ENCODE measurements at regions not wholly inside any gene's neighbourhood (a gene's known extent, or its start where the extent isn't known, plus 50 kb on each side); places are given as distances from the start of the nearest gene placed in this dataset.

DNA sequence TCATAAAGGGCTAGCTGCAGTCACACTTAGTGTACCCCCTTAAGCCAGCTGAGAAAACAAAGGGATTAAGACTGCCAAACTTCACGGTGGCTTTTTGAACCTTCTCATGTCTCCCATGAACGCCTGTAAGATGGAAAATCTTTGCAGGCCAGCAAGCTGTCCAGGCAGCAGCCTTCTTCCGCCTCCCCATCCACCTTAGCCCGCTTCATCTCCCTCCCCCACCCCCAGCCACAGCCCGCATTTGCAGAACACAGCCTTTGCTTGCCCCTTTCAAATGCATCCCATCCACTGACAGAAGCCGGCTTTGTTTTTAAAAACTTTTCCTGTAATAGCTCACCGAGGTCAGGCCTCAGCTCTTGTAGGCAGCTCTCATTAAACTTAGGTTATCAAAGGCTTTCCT is 113.8 kb upstream of the FAM9B start:
- FAIRE-seq, result no peak
- no peak for DNase-seq (ENCODE audit: low spot score)

DNA sequence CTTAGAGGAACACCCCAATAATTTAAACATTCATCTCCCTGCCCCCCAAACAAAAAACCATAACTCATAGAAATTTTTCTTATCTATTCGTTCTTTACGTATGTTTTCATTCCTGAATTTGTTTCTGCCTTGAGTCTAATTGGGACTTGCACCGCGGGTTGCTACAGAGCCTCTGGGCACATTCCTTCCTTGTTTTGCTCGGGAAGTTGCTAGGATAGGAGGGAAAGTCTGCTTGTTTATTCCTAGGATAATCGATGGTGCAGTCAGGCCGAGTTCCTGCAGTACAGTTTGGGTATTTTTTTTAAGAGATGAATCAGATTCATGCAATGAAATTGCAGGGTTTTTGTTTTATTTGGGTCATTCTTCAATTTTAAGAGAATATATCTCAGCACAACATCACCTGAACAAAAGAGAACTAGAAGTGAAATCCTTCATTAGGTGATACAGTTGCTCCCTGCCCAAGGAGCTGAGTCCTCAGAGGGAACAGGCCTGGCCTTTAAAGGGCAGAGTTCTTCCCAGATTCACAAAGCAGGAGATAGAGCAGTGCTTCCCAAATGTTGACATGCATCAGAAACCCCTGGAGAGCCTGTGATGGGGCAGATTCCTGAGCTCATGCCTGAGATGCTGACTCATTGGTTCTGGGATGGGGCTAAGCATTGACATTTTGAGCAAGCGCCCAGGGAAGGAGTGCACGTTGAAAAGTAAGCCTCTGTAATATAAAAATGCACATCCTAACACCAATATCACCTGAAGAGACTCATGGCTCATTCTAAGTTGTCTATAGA is 114.9 kb upstream of the FAM9B start:
- DNase-seq (ENCODE audit: low spot score) (peak; percentile 28), FAIRE-seq (no peak)

GRCh38 chrX:9149501-9150245 is 115.7 kb upstream of the FAM9B start:
- FAIRE-seq (no peak), DNase-seq (ENCODE audit: low spot score) (no peak)

- no peak for DNase-seq (ENCODE audit: low spot score)
- no peak for FAIRE-seq
These were observed 117.9 kb upstream of the FAM9B start for GRCh38 chrX:9151772-9152307.

DNA sequence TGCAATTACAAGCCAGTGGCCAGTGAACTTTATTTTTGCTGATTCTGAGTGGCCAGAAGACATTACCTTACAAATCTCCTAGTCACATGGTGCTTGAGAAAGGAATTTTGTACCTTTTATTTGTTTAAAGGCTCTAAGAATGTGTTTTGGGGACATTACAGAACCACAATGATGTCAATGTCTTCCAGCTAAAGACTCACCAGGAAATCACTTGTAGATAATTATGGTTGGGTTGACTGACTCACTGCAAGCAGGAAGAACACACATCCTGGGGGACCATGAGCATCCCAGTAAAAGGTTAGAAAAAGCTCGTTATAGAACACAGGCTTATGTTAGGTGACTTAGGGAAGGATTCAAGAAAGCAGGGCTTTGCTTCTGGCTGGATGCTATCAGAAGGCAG is 119.4 kb upstream of the FAM9B start:
- FAIRE-seq, result no peak
- no peak for DNase-seq (ENCODE audit: low spot score)

- FAIRE-seq, result no peak
- no peak for DNase-seq (ENCODE audit: low spot score)
These were observed 124.7 kb upstream of the FAM9B start for GRCh38 chrX:9158611-9159010.

GRCh38 chrX:9160698-9161329 is 126.9 kb upstream of the FAM9B start:
- DNase-seq (ENCODE audit: low spot score), result no peak
- FAIRE-seq, result no peak

DNA sequence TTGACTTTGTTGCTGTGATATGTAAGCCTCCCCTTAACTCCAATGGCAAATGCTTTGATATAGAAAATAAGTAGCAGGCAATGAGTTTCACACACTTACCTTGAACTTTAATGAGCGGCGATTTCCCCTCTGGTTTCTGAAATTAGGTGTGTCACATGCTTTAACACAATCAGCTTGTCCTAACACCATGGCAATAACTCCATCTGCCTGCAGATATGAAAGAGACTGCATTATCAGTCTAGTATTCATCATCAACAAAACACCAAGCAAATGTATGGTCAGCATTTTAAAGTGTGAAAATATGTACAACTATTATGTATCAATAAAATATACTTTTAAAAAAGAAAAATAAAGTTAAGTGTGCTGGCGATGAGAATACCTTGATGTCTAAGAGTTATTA is 128.8 kb upstream of the FAM9B start:
- FAIRE-seq, result no peak
- DNase-seq (ENCODE audit: low spot score), result no peak

DNA sequence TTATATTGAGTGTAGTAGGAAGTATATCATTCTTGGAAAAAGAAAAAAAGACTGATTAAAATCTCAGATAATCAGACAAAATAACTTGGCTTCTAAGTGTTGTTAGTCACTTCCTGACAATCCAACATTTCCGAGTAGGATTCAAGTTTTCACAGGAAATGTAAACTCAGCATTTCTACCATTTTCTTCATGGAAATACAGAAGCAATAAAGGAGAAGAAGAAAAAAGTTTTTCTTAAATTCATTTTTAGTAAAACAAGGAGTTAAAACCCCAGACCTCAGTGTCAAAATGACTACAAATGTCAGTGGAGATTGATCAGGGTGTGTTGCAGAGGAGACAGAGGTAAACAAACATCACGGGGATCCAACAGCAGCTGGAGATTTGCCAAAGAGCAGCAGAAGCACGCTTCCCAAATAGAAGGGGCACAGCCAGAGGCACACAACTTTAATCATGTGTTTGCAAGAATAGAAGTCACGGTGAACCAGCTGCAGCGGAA is 129.3 kb upstream of the FAM9B start:
- DNase-seq (ENCODE audit: low spot score) (no peak), FAIRE-seq (no peak)

DNA sequence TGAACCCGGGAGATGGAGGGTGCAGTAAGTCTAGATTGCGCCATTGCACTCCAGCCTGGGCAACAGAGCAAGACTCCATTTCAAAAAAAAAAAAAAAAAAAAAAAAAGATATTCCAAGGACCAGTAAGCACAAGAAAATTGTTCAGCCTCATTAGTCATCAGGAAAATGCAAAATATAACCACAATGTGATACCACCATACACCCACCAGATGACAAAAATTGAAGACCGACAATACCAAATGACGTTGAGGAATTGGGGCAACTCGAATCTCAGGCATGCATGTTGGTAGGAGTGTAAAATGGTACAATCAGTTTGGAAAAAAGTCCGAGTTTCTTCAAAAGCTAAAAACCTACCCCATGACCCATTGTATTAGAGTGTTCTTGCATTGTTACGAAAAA is 130.2 kb upstream of the FAM9B start:
- DNase-seq (ENCODE audit: low spot score), result no peak
- FAIRE-seq, result no peak

DNA sequence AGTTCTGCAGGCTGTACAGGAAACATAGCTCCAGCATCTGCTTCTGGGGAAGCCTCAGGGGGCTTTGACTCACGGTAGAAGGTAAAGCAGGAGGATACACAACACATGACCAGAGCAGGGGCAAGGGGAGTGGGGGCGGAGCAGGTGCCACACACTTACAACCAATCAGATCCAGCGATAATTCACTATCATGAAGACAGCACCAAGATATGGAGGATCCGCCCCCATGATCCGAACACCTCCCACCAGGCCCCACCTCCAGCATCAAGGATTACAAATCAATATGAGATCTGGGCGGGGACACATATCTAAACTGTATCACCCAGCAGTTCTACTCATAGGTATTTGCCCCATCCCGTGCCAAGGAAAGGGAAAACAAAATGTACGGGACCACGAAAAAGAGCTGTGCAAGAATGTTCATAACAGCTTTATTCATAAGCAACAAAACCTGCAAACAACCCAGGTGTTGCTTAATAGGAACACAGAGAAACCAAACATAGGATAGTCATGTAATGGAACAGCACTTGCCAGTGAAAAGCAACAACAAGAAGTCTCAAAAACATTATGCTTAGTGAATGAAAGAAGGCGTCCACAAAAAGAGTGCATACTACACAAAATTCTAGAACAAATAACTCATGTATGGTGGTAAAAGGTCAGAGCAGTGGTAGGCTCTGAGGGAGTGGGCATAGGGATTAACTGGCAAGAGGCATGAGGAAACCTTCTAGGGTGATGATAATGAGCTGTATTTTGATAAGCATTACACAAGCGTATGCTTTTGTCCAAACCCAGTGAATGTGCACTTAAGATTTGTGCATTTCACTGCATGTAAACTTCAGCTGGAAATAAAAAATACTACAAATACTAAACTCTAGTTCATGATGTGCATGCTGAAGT is 130.9 kb upstream of the FAM9B start:
- FAIRE-seq, result no peak

DNA sequence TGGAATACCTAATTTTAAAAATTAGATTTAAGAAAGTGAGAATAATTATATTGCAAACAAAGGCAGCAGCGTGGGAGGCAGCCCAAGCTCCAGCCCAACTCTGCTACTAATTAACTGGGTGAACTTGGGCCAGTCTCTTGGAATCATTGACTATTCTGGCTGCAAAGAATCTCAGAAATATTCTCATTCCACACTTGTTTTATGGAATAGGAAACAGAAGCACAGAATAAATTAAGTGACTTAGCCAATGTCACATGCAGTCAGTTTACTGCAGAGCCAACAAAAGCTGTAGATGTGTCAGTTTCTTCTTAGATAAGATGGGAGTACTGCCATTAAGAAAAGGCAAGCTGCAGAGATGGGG is 132.6 kb upstream of the FAM9B start:
- FAIRE-seq (no peak), DNase-seq (ENCODE audit: low spot score) (no peak)

More for the DNA sequence above, 130.9 kb upstream of the FAM9B start:
- DNase-seq (ENCODE audit: low spot score), result no peak

GRCh38 chrX:9171841-9172463 is 138.0 kb upstream of the FAM9B start:
- DNase-seq (ENCODE audit: low spot score) (no peak), FAIRE-seq (no peak)

DNA sequence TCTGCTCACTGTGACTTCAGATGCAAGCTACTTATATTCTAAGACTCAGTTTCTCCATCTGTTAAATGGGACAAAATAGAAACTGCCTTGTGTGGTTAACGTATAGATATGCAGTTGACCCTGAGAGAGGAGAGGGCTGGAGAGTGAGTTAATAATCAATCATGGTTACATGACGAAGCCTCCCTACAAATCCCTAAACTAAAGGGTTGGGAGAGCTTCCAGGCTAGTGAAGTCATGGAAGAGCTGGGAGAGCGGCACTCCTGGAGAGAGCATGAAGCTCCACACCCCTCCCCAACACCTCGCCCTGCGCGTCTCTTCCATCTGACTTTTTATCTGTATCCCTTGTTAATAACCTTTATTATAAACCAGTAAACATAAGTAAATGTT is 138.5 kb upstream of the FAM9B start:
- DNase-seq (ENCODE audit: low spot score) (no peak), FAIRE-seq (no peak)

GRCh38 chrX:9180623-9181022 is 146.7 kb upstream of the FAM9B start:
- FAIRE-seq, result no peak
- DNase-seq (ENCODE audit: low spot score), result no peak

DNA sequence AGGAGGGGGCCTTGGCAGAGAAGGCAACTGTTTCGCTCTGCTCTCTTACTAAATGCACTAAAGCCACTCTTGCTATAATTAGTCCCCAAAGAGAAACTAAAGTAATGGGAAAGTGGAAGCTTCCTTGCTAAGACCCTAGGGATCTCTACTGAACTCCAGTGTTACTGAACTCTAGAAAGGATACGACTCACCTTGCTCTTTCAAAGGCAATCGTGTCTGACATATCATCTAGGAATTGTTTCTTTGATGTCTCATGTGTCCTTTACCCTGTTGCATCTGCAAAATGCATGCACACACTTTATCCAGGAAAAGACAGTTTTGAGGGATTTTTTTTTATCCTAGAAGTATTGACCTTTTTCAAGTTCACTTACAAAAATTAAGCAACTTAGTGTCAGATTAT is 148.1 kb upstream of the FAM9B start:
- DNase-seq (ENCODE audit: low spot score), result no peak
- no peak for FAIRE-seq

GRCh38 chrX:9183481-9183880 is 149.6 kb upstream of the FAM9B start:
- DNase-seq (ENCODE audit: low spot score) (no peak), FAIRE-seq (no peak)

DNA sequence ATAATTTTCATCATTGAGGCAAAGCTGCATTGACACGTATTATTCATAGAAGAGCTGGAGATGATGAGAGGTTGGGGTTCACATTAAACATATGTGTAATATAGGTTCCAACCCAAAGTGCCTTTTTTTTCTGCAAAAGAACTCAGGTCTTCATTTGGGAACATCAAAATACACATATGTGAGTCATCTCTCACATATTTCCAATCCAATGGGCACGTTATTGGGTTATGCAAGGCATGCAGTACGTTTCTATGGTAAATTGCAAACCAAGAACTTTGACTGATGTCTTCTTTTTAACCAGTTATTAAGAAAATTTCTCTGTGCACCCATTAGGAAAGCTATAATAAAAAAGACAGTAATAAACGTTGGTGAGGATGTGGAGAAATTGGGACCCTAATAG is 150.3 kb upstream of the FAM9B start:
- FAIRE-seq (no peak), DNase-seq (ENCODE audit: low spot score) (no peak)

DNA sequence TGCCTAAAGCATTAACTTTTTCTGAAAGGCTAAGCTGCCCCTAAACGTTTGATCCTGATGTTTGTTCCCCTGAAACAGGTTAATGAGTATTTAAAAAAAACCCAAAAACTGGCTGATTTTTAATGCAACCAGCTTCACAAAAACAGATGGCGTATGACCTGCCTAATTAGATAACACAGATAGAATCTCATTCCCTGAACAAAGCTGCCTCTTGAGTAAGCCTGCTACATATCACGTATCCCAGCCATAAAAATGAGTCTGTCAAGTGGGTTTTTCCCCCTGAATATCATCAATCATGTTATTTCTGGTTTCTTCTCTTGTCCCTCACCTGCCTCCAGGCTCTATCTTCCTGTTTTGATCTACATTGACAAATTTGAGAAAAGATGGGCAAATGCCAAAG is 154.2 kb upstream of the FAM9B start:
- no peak for DNase-seq (ENCODE audit: low spot score)
- no peak for FAIRE-seq

GRCh38 chrX:9189286-9189685 is 155.4 kb upstream of the FAM9B start:
- no peak for DNase-seq (ENCODE audit: low spot score)
- no peak for FAIRE-seq

DNA sequence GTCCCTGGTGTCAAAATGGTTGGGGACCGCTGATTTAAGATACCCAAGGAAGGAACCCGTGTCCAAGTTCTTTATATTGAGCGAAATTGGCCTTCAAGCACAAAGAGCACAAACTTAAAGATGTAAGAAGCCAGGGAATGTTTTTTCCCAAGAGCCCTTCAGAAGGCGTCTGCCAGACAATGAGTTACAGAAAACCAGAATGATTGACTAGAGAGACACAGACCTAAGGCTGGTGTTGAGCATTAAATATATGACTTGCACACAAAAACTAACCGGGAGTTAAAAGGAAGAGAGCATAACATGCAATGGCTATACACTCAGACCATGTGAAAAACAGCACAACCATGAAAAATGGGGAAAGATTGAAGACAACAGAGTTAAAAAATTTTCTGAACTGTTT is 157.5 kb upstream of the FAM9B start:
- FAIRE-seq, result no peak

More for the DNA sequence above, 157.5 kb upstream of the FAM9B start:
- no peak for DNase-seq (ENCODE audit: low spot score)
